Stimulated activated CD8-positive, alpha-beta memory T cell treated with anti-CD3 and anti-CD28 coated beads, Interleukin-7, amount 100 ng/mL, for 24 hours (primary cell): ENCODE measurements at regions not wholly inside any gene's neighbourhood (a gene's known extent, or its start where the extent isn't known, plus 50 kb on each side); places are given as distances from the start of the nearest gene placed in this dataset.

Experiments used
- DNase-seq: peaks from one replicate; pipeline ENCODE4 v3.0.0-alpha.2; 2020; ENCODE audit warnings: low read depth

GRCh38 chr7:17234398-17235031 lies 63.9 kb upstream of the AHR start:
- DNase-seq, result no peak

GRCh38 chr7:17236171-17236570 lies 62.3 kb upstream of the AHR start:
- DNase-seq, result no peak

- DNase-seq, result no peak
Measured at GRCh38 chr7:17236603-17237002, 61.8 kb upstream of the AHR start.

GRCh38 chr7:17239046-17239445 lies 59.4 kb upstream of the AHR start:
- no peak for DNase-seq

- DNase-seq, result no peak
Measured at GRCh38 chr7:17239683-17240521, 58.5 kb upstream of the AHR start.

GRCh38 chr7:17242504-17242903 lies 55.9 kb upstream of the AHR start:
- DNase-seq, result no peak

GRCh38 chr7:17244786-17245185 lies 53.7 kb upstream of the AHR start:
- DNase-seq, result no peak

- DNase-seq, result no peak
Measured at GRCh38 chr7:17247357-17247756, 51.1 kb upstream of the AHR start.

- no peak for DNase-seq
Measured at GRCh38 chr7:17248527-17248926, 49.9 kb upstream of the AHR start.
